ENCODE measurements at regions not wholly inside any gene's neighbourhood (a gene's known extent, or its start where the extent isn't known, plus 50 kb on each side); places are given as distances from the start of the nearest gene placed in this dataset.
"Not testable (repeated sequence)": the region's sequence is repeated elsewhere in the genome, so short reads cannot be mapped to it uniquely, and the experiment has no call there.

DNA sequence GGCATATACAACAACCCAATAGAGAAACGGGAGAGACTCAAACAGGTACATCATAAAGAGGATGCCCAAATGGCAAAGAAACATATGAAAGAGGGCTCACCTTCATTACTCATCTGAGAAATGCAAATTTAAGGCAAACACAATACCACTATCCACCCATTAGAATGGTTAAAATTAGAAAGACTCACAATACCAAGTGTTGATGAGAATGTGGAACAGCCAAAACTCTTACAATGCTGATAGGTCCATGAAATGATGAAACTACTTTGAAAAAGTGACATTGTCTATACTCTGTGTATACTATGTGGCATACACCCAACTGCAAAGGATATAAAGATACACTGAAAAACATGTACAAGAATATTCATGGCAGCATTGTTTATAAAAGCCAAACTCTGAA is 96.2 kb upstream of the TSHZ3 start:
- no peak for DNase-seq (ENCODE audit: low spot score)

DNA sequence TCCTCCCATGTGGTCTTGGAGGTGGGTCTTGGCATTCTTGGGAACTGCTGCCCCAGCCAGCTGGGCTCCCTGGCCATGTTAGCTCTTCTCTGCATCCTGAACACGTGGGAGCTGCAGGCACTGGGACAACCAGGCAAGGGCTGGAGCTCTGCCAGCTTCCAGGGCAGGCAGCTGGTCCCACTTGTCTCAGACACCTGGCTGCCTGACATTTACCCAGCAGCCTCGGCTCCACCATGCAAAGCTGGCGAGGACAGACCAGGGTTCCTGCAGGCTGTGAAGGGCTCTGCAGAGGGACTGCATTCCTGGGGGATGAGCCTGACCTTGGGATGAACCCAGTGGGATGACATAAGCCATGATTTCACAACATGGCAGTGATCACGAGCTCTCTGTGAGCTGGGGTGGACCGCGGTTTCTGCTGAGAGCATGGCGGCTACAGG is 99.0 kb upstream of the TSHZ3 start:
- no peak for DNase-seq (ENCODE audit: low spot score)

DNA sequence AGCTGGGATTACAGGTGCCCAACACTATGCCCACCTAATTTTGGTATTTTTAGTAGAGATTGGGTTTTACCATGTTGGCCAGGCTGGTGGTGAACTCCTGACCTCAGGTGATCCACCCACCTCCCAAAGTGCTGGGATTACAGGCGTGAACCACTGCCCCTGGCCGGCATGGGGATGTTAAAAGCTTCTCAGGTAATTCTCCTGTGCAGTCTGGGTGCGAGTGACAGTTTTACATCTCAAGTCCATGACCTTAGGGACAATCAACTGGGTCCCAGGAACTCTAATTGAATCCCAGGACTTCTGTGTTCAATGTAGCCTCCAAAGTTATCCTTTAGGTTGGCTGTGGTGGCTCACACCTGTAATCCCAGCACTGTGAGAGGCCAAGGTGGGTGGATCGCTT is 100.1 kb upstream of the TSHZ3 start:
- DNase-seq (ENCODE audit: low spot score), result no peak

DNA sequence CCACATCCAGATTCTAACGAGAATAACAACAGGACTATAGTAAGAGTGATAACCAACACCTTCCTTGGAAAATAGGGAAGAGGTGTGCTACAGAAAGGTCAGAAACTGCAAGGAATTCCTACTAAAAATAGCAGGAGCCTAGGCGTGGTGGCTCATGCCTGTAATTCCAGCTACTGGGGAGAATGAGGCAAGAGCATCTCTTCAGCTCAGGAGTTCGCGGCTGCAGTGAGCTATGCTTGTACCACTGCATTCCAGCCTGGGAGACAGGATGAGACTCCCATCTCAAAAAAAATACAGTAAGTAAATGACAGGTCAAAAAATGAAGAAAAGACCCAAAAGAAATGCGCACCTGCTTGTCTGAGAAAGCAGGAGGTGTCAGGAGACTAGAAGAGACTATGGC is 101.5 kb upstream of the TSHZ3 start:
- DNase-seq (ENCODE audit: low spot score), result no peak

DNA sequence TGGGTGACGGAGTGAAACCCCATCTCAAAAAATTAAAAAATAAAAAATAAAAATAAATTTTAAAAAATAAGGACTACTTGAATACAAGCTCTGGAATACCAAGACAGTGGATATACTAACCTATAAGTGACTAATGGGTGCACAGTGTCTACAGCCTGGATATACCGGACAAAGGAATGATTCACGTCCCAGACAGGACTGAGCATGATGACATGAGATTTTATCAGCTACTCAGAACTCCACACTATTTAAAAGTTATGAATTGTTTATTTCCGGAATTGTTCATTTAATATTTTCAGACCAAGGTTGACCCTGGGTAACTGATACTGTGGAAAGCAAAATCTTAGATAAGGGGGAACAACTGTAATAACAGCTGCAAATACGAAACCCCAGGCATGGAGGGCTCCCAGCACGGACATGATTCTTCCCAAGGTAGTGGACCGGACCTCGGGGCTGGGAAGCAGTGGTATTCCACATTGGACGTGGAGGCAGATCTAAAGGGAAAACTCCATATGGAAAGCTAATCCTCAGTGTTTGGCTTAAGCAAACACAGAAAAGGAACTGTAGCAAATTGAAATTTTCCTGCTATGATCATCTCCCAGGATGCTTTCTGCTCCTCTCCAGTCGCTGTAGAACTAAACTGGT is 102.6 kb upstream of the TSHZ3 start:
- no peak for DNase-seq (ENCODE audit: low spot score)

DNA sequence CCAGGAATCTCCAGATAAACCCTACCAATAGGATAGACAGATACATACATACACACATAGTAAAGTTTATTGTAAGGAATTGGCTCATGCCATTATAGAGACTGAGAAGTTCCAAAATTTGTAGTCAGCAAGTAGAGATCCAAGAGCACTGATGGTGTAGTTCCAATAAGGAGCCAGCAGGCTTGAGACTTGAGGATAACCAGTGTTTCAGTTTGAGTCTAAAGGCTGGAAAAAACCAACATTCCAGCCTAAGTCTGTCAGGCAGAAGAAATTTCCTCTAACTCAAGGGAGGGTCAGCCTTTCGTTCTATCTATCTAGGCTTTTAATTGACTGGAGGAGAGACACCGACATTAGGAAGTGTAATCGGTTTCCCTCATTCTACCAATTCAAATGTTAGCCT is 110.2 kb upstream of the TSHZ3 start:
- DNase-seq (ENCODE audit: low spot score), result no peak

DNA sequence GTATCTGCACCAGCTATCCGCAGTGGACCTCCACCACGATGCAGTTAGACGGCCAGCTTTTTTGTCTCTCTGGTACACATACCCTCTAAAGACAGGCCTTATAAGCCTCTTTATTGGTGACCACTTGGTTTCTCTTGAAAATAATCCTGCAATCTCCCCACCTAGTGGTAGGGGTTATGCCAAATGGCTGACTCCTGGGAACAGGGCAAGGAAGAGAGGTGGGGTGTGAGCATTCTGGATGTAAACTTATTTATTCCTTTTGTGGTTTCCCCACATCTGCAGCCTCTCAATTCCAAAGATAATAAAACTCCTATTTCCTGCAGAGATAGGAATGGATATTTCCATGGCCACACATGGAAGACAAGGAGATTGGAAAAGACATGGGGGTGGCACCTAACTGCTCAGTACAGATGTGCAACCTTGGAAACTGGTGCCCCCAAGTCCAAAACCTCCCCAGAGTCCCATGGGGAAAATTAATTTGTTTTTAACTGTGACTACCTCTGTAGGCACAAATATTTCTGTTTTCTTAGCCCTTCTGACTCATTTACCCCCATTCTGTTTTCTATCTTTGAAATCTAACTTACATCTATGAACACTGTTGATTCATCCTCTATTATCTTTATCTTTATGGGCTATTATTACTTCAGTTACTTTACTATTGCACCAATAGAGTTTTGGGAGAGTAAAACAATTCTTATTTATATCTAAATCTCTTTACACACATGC is 112.7 kb upstream of the TSHZ3 start:
- no peak for DNase-seq (ENCODE audit: low spot score)

DNA sequence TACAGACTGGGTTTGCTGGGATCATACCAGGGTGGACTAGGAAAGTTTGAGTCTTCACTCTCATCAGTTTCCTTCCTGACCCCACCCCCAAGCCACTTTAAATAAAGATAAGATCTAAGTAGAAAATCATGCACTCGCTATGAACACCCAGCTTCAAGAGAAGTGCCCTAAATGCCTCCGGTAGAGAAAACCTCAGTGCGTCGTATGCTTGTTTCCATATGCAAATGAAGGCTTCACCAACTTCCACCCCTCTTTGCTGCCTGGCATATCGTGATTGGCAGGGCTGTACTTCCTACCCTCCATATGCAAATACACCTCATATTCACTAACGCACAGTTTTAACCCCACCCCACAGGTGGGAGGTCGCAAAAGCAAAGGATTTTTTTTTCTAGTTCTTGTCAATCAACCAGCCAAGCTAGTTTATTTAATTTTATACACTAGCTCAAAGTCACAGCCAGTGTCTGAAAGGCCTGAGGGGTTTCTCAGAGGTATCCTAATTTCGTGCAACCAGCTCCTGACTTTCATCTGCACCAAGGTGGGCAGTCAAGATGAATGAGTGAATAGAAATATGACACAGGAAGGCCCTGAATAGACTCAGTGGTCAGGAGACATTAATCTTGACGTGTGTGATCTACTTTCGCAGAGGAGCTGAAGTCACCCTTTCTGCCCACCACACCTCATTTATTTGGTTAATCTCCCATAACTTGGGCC is 121.1 kb upstream of the TSHZ3 start:
- DNase-seq (ENCODE audit: low spot score), result no peak

DNA sequence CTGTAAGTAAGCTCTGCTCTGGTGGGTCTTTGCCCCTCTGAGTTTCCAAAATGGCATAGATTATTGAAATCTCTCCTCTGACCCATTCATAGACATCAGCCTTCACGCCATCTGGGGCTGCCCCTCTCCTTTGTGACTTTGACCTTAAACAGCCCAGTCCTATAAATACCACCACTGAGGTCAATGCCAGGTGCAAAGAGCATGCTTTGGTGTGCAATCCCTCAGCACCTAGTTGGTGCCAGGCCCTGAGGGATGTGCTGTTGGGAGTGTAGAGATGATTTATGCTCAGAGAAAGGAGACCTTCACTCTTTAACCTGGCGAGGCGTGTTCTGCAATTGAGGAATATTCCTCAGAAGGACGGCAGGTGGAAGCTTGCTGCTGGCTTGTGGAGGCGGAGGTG is 121.7 kb upstream of the TSHZ3 start:
- DNase-seq (ENCODE audit: low spot score), result no peak

DNA sequence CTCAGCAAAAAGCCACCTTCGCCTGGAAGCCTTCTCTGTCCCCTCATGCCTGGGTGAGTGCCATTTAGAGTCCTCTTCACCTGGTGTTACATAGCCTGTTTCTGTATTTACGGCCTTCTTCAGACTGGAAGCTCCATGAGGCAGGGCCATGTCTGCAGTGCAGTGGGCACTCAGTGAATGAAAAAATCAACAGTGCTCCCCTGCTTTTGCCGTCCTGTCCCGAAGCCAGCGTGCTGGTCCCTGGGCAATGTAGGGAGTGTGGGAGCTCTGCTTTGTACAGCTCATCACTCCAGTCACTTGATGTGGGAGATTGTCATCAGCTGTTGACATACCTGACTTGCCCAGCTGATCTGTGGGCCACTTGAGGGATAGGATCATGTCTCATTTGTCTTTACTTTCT is 129.0 kb upstream of the TSHZ3 start:
- no peak for DNase-seq (ENCODE audit: low spot score)

DNA sequence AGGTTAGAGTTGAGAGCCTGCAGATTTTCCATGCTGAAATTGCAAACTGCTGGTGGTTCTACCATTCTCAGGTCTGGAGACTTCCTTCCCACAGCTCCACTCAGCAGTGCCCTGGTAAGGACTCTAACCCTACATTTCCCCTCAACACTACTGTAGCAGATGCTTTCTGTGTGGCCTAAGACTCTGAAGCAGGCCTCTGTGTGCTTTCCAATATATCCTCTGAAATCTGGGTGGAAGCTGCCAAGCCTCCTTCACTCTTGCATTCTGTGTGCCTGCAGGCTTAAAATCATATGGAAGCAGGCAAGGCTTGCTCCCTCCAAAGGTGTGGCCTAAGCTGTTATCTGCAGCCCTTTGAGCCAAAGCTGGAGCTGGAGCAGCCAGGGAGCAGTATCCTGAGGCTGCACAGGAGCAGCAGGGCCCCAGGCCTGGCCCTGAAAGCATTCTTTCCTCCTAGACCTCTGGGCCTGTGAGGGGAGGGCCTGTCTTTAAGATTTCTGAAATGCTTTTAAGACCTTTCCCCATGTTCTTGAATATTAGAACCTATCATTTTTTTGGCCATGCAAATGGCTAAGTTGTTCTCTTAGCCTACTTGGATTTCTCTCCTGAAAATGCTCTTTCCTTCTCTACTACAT is 134.1 kb upstream of the TSHZ3 start:
- no peak for DNase-seq (ENCODE audit: low spot score)

DNA sequence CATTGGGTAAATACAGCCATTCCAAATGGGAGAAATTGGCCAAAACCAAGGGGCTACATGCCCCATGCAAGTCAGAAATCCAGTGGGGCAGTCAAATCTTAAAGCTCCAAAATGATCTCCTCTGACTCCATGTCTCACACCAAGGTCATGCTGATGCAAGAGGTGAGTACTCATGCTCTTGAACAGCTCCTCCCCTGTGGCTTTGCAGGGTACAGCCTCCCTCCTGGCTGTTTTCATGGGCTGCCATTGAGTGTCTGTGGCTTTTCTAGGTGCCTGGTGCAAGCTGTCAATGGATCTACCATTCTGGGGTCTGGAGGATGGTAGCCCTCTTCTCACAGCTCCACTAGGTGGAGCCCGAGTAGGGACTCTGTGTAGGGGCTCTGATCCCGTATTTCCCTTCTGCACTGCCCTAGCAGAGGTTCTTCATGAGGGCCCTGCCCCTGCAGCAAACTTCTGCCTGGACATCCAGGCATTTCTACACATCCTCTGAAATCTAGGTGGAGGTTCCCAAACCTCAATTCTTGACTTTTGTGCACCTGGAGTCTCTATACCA is 135.7 kb upstream of the TSHZ3 start:
- DNase-seq (ENCODE audit: low spot score), result not testable (repeated sequence)

DNA sequence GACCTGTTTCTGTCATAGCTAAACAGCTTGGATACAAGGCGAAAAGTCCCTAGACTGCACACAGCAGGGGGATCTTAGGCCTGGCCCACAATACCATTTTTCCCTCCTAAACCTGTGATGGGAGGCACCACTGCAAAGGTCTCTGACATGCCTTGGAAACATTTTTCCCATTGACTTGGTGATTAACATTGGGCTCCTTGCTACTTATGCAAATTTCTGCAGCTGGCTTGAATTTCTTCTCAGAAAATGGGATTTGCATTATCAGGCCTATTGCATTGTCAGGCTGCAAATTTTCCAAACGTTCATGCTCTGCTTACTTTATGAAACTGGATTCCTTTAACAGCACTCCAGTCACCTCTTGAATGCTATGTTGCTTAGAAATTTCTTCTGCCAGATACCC is 136.2 kb upstream of the TSHZ3 start:
- DNase-seq (ENCODE audit: low spot score), result no peak

DNA sequence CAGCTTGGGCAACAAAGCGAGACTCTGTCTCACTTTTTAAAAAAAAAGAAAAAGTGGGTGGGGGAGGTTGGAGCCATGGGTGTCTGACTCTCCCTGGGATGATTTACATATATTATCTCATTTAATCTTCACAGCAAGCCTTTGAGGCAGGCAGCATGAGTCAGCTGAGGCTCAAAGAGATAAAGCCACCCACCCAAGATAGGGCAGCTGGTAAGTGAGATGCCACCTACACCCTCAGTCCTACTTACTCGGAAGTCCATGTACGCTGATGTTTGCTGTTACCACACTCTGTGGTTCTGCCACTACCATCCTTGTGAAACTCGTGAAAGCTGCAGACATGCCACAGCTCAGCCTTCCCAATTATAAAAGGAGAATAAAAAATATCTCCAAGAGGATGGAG is 142.0 kb upstream of the TSHZ3 start:
- DNase-seq (ENCODE audit: low spot score), result no peak

DNA sequence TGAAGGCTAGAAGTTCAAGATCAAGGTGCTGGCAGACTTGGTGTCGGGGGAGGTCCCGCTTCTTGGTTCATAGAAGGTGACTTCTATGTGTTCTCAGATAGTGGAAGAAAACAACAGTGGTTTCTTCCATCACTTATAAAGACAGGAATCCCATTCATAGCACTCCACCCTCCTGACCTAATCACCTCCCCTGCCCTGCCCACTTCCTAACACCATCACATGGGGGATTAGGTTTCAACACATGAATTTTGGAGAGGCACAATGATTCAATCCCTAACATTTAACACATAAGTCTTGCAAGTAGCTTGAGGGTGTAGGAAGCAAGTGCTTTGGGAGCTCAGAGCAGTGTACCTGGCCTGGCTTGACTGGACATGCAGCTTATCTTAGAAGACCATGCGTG is 142.8 kb upstream of the TSHZ3 start:
- DNase-seq (ENCODE audit: low spot score), result no peak

DNA sequence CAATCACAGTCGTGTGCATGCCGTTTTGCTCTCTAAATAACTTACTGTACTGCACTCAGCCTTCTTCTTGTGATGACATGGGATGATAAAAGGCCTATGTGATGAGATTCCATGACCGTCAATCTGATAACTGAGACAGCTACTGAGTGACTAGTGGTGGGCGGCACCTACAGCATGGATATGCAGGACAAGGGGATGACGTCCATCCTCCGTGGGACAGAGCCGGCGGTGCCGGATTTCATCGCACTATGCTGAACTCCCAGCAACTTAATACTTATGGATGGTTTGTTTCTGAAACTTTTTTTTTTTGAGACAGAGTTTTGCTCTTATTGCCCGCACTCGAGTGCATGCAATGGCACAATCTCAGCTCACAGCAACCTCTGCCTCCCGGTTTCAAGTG is 146.8 kb upstream of the TSHZ3 start:
- no peak for DNase-seq (ENCODE audit: low spot score)

DNA sequence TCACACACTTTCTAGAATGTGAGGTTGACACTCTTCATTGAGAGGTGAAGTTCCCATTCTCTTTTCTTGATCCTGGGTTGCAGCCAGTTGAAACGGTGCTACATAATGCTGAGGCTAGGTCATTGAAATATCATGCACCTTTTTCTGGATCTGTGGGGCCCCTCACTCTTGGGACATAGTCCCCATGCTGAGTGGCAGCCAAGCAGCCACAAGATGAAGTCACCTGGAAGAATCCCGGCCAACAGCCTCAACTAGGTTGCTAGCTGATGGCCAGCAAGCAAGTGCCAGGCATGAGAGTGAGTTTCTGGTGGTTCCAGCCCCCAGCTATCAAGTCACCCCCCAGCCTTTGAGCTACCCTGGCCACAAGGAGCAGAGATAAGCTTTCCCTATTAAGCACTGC is 148.5 kb upstream of the TSHZ3 start:
- DNase-seq (ENCODE audit: low spot score), result no peak

DNA sequence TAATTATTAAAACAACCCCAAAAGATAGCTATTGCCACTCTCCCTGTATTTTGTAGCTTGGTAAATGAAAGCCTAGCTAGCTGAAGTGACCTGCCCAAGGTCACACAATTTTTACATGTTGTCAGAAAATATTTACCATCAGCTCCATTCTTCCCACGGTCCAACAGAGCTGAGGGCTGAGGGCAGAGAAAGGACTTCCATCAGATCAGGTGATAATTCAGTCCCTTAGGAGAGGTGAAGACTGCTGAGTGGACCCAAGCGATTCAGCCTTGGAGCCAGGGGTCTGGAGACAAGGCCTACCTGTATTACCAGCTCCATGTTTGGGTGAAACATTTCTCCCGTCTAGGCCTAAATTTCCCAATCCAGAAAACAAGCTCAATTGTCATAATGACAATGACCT is 149.5 kb upstream of the TSHZ3 start:
- no peak for DNase-seq (ENCODE audit: low spot score)

DNA sequence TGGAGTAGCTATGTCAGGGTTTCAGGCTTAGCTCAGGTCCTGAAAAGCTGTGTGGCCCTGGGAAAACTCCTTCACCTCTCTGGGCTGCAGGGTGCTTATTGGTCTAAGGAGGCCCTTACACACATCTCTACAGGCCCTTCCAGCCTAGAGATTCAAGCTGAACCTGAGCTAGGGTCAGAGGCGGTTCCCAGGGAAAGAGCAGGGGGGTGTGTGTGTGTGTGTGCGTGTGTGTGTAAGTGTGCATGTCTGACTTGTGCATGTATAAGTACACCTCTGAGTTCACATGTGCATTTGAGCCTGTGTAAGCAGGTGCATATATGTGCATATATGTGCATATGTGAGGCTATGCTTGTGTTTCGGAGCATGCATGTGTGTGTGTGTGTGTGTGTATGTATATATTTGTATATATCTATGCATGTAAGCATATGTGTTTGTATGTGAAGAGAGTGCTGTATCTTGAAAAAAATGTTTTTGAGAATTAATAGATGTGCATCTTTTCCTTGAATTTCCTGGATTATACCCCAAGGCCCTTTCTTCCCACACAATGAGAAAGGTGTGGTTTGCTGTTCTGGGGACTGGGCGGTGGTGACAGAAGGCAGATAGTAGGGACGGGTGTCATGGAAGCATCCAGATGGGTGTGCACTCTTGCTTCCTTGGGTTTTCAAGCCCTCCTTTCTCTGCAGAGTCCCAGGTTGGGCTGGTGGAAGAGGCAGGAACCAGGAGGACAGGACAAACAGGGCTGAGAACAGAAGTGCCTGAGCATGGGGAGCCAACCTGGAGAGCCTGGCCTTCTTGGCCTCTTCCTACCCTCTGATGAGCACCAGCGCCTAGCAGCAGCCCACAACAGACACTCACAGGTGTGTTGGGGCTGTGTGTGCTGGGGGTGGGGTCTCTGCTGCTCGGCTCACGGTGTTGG is 150.3 kb upstream of the TSHZ3 start:
- DNase-seq (ENCODE audit: low spot score), result no peak

DNA sequence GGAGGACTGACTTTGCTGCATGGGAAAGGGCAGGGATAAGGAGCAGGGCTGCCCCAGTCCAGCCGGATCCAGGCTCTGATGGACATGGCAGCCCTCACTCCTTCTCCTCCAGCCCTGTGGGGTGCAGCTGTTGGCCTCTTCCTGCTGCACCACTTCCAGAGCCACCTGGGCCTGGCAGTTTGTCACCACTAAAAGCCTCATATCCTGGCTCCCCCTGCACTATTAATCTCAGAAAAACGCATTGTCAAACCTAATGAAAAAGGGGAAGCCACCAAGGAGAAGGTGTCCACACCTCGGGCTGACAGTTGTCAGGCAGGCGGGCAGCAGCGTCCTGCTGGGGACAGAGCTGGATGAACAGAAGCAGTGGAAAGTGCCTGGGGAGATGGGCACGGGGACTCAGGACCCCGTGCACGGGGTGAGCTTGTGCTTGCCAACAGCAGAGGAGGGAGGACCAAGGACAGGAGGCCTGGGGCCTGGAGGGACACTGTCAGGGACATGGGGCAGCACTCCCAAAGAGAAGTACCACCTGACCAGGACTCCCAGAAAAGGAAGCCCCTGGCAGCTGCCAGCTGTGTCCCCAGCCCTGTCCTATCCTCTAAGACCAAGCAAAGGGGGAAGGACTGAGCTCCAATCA is 151.1 kb upstream of the TSHZ3 start:
- DNase-seq (ENCODE audit: low spot score), result no peak

DNA sequence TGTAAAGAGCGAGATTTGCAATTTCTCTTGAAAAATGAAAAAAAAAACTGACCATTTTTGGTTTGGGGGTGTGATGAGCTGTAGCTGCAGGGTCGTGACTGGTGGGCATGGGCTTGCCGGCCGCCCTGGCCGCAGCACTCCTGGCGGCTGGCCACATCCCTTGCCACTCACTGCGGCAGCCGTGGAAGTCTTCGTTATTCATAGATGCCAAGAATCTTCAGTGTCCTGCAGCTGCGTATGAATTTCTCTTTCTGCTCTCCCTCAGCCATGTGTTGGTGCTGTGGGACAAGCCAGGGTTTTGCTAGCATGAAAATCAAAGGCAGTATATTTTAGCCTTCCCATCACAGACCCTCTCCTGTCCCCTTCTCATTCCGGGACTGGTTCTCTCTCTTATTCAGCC is 151.7 kb upstream of the TSHZ3 start:
- DNase-seq (ENCODE audit: low spot score), result no peak
